ENCODE measurements at regions not wholly inside any gene's neighbourhood (a gene's known extent, or its start where the extent isn't known, plus 50 kb on each side); places are given as distances from the start of the nearest gene placed in this dataset.

- H4K20me1 ChIP-seq (replicated peaks in 1 of 2; ENCODE audit: control insufficient read depth in 1 of 2, insufficient read depth in 2 of 2, low read length in 2 of 2) = peaks cover 0 to 10% of the 10 kb centered on the region in 2 experiments
- no peak overlapping the region for H4K91ac ChIP-seq (replicated peaks; ENCODE audit: insufficient read length, low read length)
- no peak overlapping the region for H2BK12ac ChIP-seq (ENCODE audit: low read depth, low read length)
- no peak overlapping the region for H3K4me2 ChIP-seq (ENCODE audit: insufficient read depth in 1 of 2, low read depth in 2 of 2, low read length in 2 of 2)
- no peaks in the 10 kb centered on the region for H3K9me3 ChIP-seq (ENCODE audit: insufficient read depth in 2 of 2, low read depth in 1 of 2, low read length in 1 of 2)
- no peak overlapping the region for H3K4me3 ChIP-seq (ENCODE audit: extremely low read depth in 1 of 4, insufficient read depth in 2 of 4, low read depth in 3 of 4, low read length in 4 of 4)
- H4K5ac ChIP-seq (ENCODE audit: insufficient read length, low read depth, low read length) = no peak overlapping the region
- no peak overlapping the region for H3K4ac ChIP-seq (replicated peaks; ENCODE audit: insufficient read length, low read depth, low read length)
- no peak overlapping the region for H3K18ac ChIP-seq (ENCODE audit: extremely low read depth, low read length)
- no peak overlapping the region for H2BK5ac ChIP-seq (ENCODE audit: low read depth, low read length)
- H2BK15ac ChIP-seq (ENCODE audit: low read length) = no peak overlapping the region
- no peak overlapping the region for H2AFZ ChIP-seq (ENCODE audit: low read length)
- no peak for FAIRE-seq
- 97% methylated on average over 8 of the region's 8 CpGs; no CpG with 5 or more reads in 1 of the 2 experiments for WGBS, 2 experiments (ENCODE audit: extremely low coverage in 1 of 2, insufficient coverage in 1 of 2, insufficient read length in 1 of 2, insufficient replicate concordance in 2 of 2, low coverage in 1 of 2, low lambda C conversion rate in 2 of 2, missing lambda C conversion rate in 1 of 2)
- no peak for TF ChIP-seq RBBP5 (IDR thresholded peaks at IDR 0.05; ENCODE audit: borderline replicate concordance, low read depth, low read length)
- TF ChIP-seq HDAC6 (IDR thresholded peaks at IDR 0.05; ENCODE audit: low read depth, low read length) = no peak
- TF ChIP-seq SIN3A (conservative IDR thresholded peaks at IDR 0.05 in 1 of 2, IDR thresholded peaks at IDR 0.05 in 1 of 2; ENCODE audit: low read depth in 1 of 2, low read length in 2 of 2) = no peak
- no peak overlapping the region for H2BK20ac ChIP-seq (ENCODE audit: low read length)
- no peak overlapping the region for H3K9ac ChIP-seq (replicated peaks in 1 of 4; ENCODE audit: extremely low read depth in 1 of 4, low read depth in 3 of 4, low read length in 3 of 4)
- ChIA-PET POLR2A (ENCODE audit: partially characterized antibody) (interaction anchor here (0.7 kb wide), 1 partner anchor 19 kb away, joined by 3 read pairs; no protein-coding TSS in a partner anchor), CTCF (ENCODE audit: partially characterized antibody) (interaction anchor here (0.6 to 1.2 kb wide), 5 partner anchors 8 to 211 kb away, joined by 3 read pairs; no protein-coding TSS in a partner anchor)
- no peaks in the 10 kb centered on the region; the same call in 1 of the 2 replicates for H3K23me2 ChIP-seq (ENCODE audit: low read depth, low read length)
- H3K79me2 ChIP-seq (ENCODE audit: control insufficient read depth in 1 of 2, insufficient read depth in 2 of 2, low read length in 2 of 2) = peaks cover 0 to 3% of the 10 kb centered on the region in 2 experiments; a peak in 1 of 4 replicates
- peaks cover 7% of the 10 kb centered on the region; the same call in 1 of the 2 replicates for H3K79me1 ChIP-seq (ENCODE audit: low read depth, low read length)
- no peak overlapping the region for H2AK5ac ChIP-seq (ENCODE audit: low read depth, low read length)
- H3K14ac ChIP-seq (ENCODE audit: insufficient read length) = no peak overlapping the region
- H3K27me3 ChIP-seq (replicated peaks in 1 of 4; ENCODE audit: control insufficient read depth in 3 of 4, extremely low read depth in 1 of 4, insufficient read depth in 3 of 4, low read length in 3 of 4) = no peaks in the 10 kb centered on the region
- H3K23ac ChIP-seq (ENCODE audit: insufficient read length) = no peak overlapping the region
- no peaks in the 10 kb centered on the region for H3K4me1 ChIP-seq (replicated peaks in 1 of 4; ENCODE audit: control insufficient read depth in 3 of 4, insufficient read depth in 4 of 4, low read length in 3 of 4)
- H3K56ac ChIP-seq (replicated peaks; ENCODE audit: insufficient read length, low read depth, low read length) = no peak overlapping the region
- no peak overlapping the region for H2BK120ac ChIP-seq (replicated peaks; ENCODE audit: low read depth, low read length)
- no peak overlapping the region for H4K8ac ChIP-seq (ENCODE audit: extremely low read depth, insufficient read depth, low read length)
- no peak overlapping the region for H3K27ac ChIP-seq (ENCODE audit: low read depth, low read length)
- no peak for DNase-seq (ENCODE audit: low read depth in 1 of 2, low spot score in 2 of 2)
- H3K36me3 ChIP-seq (ENCODE audit: control insufficient read depth in 2 of 4, insufficient read depth in 4 of 4, low read length in 3 of 4) = peaks cover 23 to 65% (median 43%) of the 10 kb centered on the region in 4 experiments; a peak in 7 of 8 replicates
Observed at GRCh38 chr7:149616898-149617297, 119.3 kb upstream of the ZNF746 start.

Measured in H1 (cell line).